Kidney (tissue), 13 donors: ENCODE measurements at regions not wholly inside any gene's neighbourhood (a gene's known extent, or its start where the extent isn't known, plus 50 kb on each side); places are given as distances from the start of the nearest gene placed in this dataset.

Experiments used
- DNase-seq, 5 donors: peaks; one replicate each; pipeline ENCODE4 v3.0.0-alpha.2; 2013 to 2020
- FAIRE-seq: peaks from 2 replicates; lab custom pipeline; 2012; peaks lifted over from hg19 to GRCh38; lab: Jason Lieb, UNC
- H3K27ac ChIP-seq, 2 donors: one replicate each; pipeline ENCODE4 v1.7.0; 2013; ENCODE audit warnings: low read depth in 2 of 2, low read length in 2 of 2, inconsistent platforms in 1 of 2
- H3K27me3 ChIP-seq: one replicate; pipeline ENCODE4 v1.7.1; 2013; ENCODE audit warnings: low read length, inconsistent platforms; ENCODE audit not compliant: control insufficient read depth, insufficient read depth
- H3K36me3 ChIP-seq, 3 donors: one replicate each; pipeline versions ENCODE4 v1.7.0 to v1.7.1; 2013; ENCODE audit warnings: low read length in 3 of 3, control low read depth in 1 of 3, inconsistent platforms in 1 of 3; ENCODE audit not compliant: insufficient read depth in 3 of 3, control insufficient read depth in 2 of 3
- H3K4me1 ChIP-seq, 3 donors: one replicate each; pipeline versions ENCODE4 v1.7.0 to v1.7.1; 2013; ENCODE audit warnings: low read length in 3 of 3, inconsistent platforms in 1 of 3, low read depth in 1 of 3; ENCODE audit not compliant: control insufficient read depth in 2 of 3, insufficient read depth in 2 of 3
- H3K4me3 ChIP-seq, 3 donors: one replicate each; pipeline versions ENCODE4 v1.7.0 to v1.8.1; 2013; ENCODE audit warnings: low read length in 3 of 3, control low read depth in 1 of 3, inconsistent platforms in 1 of 3
- H3K9ac ChIP-seq, 3 donors: one replicate each; pipeline versions ENCODE4 v1.7.0 to v1.7.1; 2013; ENCODE audit warnings: low read length in 3 of 3, control low read depth in 1 of 3, inconsistent platforms in 1 of 3
- H3K9me3 ChIP-seq, 3 donors: one replicate each; pipeline versions ENCODE4 v1.7.0 to v1.7.1; 2013; ENCODE audit warnings: low read length in 3 of 3, control low read depth in 1 of 3, inconsistent platforms in 1 of 3; ENCODE audit not compliant: control insufficient read depth in 2 of 3, insufficient read depth in 1 of 3
- intact Hi-C: fragments of 100-400 bp; cut with DNase I; formaldehyde crosslinking; loops from one replicate; pipeline ENCODE4 v1.11.1; 2022
- TF ChIP-seq, protein P1 (sequence below): IDR thresholded peaks from 3 replicates; pipeline ENCODE4 v1.5.1; 2012; ENCODE audit warnings: mild to moderate bottlenecking, moderate library complexity, borderline replicate concordance; ENCODE audit not compliant: insufficient read depth; ENCODE audit errors: extremely low read depth
- donor health status: control.
- donor health status: control.
- donor health status: control.
- donor health status: control.
- donor health status: control.
- donor health status: DM: yes; HTN: yes; CAD: no.
- donor health status: Normal renal cell carcinoma (clear cell type).

DNA sequence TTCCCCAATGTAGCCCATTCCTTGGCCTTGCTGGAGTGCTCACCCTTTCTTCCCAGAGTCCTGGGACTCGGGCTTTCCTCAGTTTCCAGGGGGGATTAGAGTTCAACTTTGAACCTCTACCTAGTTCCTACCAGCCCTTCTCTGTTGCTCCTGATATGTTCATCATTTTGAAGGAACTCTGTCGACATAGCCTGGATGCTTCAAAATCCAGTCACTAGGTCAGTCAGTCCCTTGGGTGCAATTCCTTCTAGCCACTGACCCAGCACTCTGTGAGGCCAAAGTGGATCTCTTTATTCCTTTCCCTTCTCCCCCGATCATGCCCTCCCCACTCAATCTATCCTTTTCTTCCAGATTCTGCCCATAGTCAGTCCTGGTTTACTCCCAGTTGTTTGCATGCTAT, 72.3 kb upstream of the TMCC3 start:
- TF ChIP-seq, protein P1, sequence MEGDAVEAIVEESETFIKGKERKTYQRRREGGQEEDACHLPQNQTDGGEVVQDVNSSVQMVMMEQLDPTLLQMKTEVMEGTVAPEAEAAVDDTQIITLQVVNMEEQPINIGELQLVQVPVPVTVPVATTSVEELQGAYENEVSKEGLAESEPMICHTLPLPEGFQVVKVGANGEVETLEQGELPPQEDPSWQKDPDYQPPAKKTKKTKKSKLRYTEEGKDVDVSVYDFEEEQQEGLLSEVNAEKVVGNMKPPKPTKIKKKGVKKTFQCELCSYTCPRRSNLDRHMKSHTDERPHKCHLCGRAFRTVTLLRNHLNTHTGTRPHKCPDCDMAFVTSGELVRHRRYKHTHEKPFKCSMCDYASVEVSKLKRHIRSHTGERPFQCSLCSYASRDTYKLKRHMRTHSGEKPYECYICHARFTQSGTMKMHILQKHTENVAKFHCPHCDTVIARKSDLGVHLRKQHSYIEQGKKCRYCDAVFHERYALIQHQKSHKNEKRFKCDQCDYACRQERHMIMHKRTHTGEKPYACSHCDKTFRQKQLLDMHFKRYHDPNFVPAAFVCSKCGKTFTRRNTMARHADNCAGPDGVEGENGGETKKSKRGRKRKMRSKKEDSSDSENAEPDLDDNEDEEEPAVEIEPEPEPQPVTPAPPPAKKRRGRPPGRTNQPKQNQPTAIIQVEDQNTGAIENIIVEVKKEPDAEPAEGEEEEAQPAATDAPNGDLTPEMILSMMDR: no peak
- DNase-seq (no peak), FAIRE-seq (no peak)
- intact Hi-C loops: no loop called here
- Histone ChIP-seq H3K4me3 (no peak overlapping the region), H3K9me3 (no peaks in the 10 kb centered on the region), H3K27ac (no peak overlapping the region), H3K36me3 (no peaks in the 10 kb centered on the region), H3K27me3 (no peaks in the 10 kb centered on the region), H3K9ac (no peak overlapping the region), H3K4me1 (no peaks in the 10 kb centered on the region)

GRCh38 chr12:94721173-94721572, 70.8 kb upstream of the TMCC3 start:
- no peaks in the 10 kb centered on the region for H3K9me3 ChIP-seq
- H3K27me3 ChIP-seq: no peaks in the 10 kb centered on the region
- no peaks in the 10 kb centered on the region for H3K36me3 ChIP-seq
- no peak for FAIRE-seq
- H3K27ac ChIP-seq: no peak overlapping the region
- TF ChIP-seq, protein P1: no peak
- no peak overlapping the region for H3K9ac ChIP-seq
- no peak overlapping the region for H3K4me3 ChIP-seq
- no peaks in the 10 kb centered on the region for H3K4me1 ChIP-seq
- intact Hi-C loops: no loop called here
- DNase-seq: no peak

DNA sequence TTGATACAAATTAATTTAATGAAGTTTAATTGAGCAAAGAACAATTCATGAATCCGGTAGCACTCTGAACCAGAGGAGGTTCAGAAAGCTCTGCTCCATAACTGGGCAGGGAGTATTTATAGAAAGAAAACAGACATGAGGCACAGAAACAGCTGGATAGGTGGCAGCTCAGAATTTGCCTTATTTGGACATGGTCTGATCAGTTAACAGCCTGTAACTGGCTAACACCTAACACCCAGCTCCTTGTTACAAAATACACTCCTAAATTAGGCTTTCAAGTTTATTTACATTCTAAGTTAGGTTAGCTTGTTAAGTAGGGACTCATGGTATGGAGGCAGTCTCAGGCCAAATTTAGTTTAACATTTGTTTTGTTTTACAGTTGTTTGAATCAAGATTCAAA, 67.8 kb upstream of the TMCC3 start:
- H3K4me1 ChIP-seq: no peaks in the 10 kb centered on the region
- intact Hi-C loops: no loop called here
- FAIRE-seq (no peak), DNase-seq (peak in 2 of 5 donors; percentile 49 to 56)
- no peak overlapping the region for H3K4me3 ChIP-seq
- H3K27ac ChIP-seq: no peak overlapping the region
- no peaks in the 10 kb centered on the region for H3K9me3 ChIP-seq
- no peak overlapping the region for H3K9ac ChIP-seq
- H3K27me3 ChIP-seq: no peaks in the 10 kb centered on the region
- H3K36me3 ChIP-seq: no peaks in the 10 kb centered on the region
- TF ChIP-seq, protein P1: no peak

GRCh38 chr12:94717656-94718055, 67.3 kb upstream of the TMCC3 start:
- intact Hi-C loops: no loop called here
- no peaks in the 10 kb centered on the region for H3K4me1 ChIP-seq
- no peaks in the 10 kb centered on the region for H3K27me3 ChIP-seq
- H3K9ac ChIP-seq: no peak overlapping the region
- no peak overlapping the region for H3K4me3 ChIP-seq
- no peak overlapping the region for H3K27ac ChIP-seq
- DNase-seq: no peak
- no peaks in the 10 kb centered on the region for H3K9me3 ChIP-seq
- FAIRE-seq: peak; percentile 29
- TF ChIP-seq, protein P1: no peak
- H3K36me3 ChIP-seq: no peaks in the 10 kb centered on the region
